T47D (cell line): ENCODE measurements at regions not wholly inside any gene's neighbourhood (a gene's known extent, or its start where the extent isn't known, plus 50 kb on each side); places are given as distances from the start of the nearest gene placed in this dataset.
A peak's percentile ranks its signal among the peaks of the same experiment; 100 is the strongest.

ENCODE experiments used
- DNase-seq, 2 experiments: peaks; one replicate each; pipeline versions ENCODE4 v3.0.0 to v3.0.0-alpha.2; 2011 to 2012; ENCODE audit warnings: low read depth in 1 of 2, low spot score in 1 of 2
- JUND ChIP-seq: IDR thresholded peaks from 2 replicates; pipeline ENCODE4 v1.6.1; 2012; ENCODE audit warnings: low read depth
- in situ Hi-C: cut with HindIII; loops from 2 replicates; pipeline ENCODE4 v1.10.0; 2016; ENCODE audit warnings: low sequenced_read_pairs, low pct_unique_long_range_greater_than_20kb

- no peak for TF ChIP-seq JUND
- in situ Hi-C loops, result no loop called here
- DNase-seq, result peak in 1 of 2 experiments; percentile 27
Measured at GRCh38 chr4:124484008-124484407, 228.5 kb downstream of the ANKRD50 start.

- DNase-seq, result no peak
- no peak for TF ChIP-seq JUND
- in situ Hi-C loops, result no loop called here
Measured at GRCh38 chr4:124484940-124485339, 227.6 kb downstream of the ANKRD50 start.

DNA sequence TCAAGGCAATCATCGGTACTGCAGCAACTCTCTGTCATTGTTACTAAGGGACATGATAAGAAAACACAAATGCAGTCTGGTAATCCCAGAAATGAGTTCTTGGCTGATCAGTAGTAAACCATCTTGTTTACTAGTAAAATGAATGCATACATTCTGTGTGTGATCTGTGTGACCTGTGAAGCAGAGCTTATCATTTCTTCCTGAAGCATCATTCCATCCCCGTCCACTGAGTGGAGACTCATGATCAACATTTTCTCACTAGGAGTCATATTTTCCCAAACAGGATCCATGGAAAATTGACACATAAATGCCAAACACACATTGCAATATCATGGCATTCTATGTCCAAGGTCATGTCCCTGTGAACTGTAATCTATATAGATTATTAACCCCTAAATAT lies 226.1 kb downstream of the ANKRD50 start:
- TF ChIP-seq JUND, result no peak
- in situ Hi-C loops, result no loop called here
- DNase-seq, result peak in 1 of 2 experiments; percentile 15

- in situ Hi-C loops, result no loop called here
- no peak for TF ChIP-seq JUND
- no peak for DNase-seq
Measured at GRCh38 chr4:124487651-124488050, 224.9 kb downstream of the ANKRD50 start.

DNA sequence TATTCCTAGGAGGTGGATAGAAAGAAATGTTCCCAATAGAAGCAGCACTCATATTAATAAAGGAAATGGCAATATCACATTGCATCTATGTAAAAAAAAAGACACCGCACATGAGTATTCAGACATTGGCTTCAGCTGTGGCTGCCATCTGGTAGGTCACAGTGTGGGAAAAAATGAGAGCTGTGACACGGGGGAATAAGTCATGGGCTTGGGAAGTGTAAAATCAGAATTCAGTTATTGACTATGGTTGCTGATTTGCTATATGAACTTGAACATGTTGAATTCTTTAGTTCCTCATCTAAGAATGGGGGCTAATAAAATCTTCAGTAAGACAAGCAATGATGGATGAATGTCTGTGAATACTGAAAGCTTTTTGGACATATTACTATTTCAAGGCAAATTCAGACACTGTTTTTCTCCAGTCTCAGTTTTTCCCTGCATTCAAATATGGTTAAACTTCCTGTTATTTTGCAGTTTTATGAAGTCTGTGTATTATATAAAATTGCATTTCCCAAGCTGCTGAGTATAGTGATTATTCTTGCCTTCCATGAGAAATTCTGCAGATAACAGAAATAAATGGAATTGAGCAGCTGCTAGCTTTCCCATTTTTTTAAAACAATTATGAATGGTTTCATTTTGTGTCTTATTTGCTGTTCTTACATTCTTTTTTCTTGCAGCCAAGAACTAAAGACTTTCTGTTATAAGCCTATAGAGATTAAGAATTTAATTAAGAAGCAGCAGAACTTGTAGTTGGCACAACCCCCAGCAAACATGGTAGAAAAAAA lies 221.0 kb downstream of the ANKRD50 start:
- in situ Hi-C loops, result no loop called here
- TF ChIP-seq JUND, result no peak
- DNase-seq, result no peak

- no peak for DNase-seq
- no peak for TF ChIP-seq JUND
- in situ Hi-C loops, result no loop called here
Measured at GRCh38 chr4:124499261-124499660, 213.3 kb downstream of the ANKRD50 start.

DNA sequence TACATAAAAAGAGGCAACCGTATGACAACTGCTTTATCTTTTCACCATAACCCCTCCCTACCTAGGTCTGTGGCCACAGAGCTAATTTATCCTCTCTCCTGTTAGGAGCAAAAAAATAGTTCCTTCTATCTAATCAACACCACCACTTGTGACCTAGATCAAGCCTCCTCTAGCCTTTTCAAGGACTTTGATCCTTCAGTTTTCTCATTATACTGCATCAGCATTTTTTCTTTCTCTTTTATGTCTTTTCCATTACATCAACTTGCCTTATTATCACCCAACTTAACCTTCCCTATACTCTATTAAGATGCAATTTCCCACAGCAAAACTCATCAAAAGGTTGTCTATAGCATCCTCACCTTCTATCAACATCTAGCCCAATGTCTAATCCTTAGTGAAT lies 211.0 kb downstream of the ANKRD50 start:
- no peak for TF ChIP-seq JUND
- in situ Hi-C loops, result no loop called here
- DNase-seq, result no peak

GRCh38 chr4:124504431-124504830 lies 208.1 kb downstream of the ANKRD50 start:
- in situ Hi-C loops, result no loop called here
- no peak for TF ChIP-seq JUND
- DNase-seq, result no peak

DNA sequence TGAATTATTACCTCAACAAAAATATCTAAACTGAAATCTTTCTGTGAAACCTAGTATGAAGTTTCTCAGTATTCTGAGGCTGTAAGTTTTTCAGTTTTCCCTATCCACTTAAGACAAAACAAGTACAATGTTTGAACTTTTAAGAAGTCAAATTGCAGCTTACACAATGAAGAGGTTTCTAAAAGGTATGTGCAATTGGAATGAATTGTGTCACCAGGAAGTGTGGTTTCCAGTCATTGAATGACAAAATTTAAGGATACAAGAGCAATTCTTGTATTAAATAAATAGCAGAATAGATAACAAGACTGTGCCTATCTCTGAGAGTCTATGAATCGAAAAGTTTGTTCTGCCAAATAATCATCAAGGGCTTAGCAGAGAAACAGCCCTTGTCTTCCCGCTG lies 207.3 kb downstream of the ANKRD50 start:
- in situ Hi-C loops, result no loop called here
- no peak for DNase-seq
- TF ChIP-seq JUND, result no peak

- DNase-seq, result no peak
- no peak for TF ChIP-seq JUND
- in situ Hi-C loops, result no loop called here
Measured at GRCh38 chr4:124509151-124509550, 203.4 kb downstream of the ANKRD50 start.

- TF ChIP-seq JUND, result no peak
- no peak for DNase-seq
- in situ Hi-C loops, result no loop called here
Measured at GRCh38 chr4:124514588-124514987, 197.9 kb downstream of the ANKRD50 start.

- in situ Hi-C loops, result no loop called here
Measured at GRCh38 chr4:124515591-124515990, 196.9 kb downstream of the ANKRD50 start.

GRCh38 chr4:124519196-124519595 lies 193.3 kb downstream of the ANKRD50 start:
- TF ChIP-seq JUND, result no peak
- DNase-seq, result no peak
- in situ Hi-C loops, result no loop called here

More at GRCh38 chr4:124515591-124515990, 196.9 kb downstream of the ANKRD50 start:
- peak in 1 of 2 experiments; percentile 1 for DNase-seq
- no peak for TF ChIP-seq JUND

- in situ Hi-C loops, result no loop called here
- DNase-seq, result no peak
- TF ChIP-seq JUND, result no peak
Measured at GRCh38 chr4:124523816-124524215, 188.7 kb downstream of the ANKRD50 start.
